Effector CD8-positive, alpha-beta T cell (primary cell): ENCODE measurements at regions not wholly inside any gene's neighbourhood (a gene's known extent, or its start where the extent isn't known, plus 50 kb on each side); places are given as distances from the start of the nearest gene placed in this dataset.
"Not testable (repeated sequence)": the region's sequence is repeated elsewhere in the genome, so short reads cannot be mapped to it uniquely, and the experiment has no call there.

ENCODE experiments used
- DNase-seq: peaks from one replicate; lab custom pipeline; 2025; lab: John Stamatoyannopoulos, UW

DNA sequence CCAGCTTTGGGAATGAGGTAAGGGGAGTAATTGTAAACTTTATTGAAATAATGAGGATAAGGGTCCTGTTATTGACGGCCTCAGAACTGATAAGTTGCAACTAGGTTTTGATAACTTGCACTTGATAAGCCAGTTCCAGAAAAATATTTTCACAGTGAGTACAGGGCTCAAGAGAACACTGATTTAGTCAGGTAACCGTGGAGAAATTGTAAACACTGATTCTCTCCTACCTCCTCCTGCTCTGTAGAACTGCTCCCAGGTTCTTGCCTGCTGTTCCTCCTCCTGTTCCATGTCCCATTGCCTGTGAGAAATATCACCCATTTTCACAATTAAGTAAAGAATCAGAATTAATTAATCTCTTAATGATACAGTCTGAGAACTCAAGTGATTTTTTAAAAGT lies 55.0 kb upstream of the CXXC4 start:
- no peak for DNase-seq

DNA sequence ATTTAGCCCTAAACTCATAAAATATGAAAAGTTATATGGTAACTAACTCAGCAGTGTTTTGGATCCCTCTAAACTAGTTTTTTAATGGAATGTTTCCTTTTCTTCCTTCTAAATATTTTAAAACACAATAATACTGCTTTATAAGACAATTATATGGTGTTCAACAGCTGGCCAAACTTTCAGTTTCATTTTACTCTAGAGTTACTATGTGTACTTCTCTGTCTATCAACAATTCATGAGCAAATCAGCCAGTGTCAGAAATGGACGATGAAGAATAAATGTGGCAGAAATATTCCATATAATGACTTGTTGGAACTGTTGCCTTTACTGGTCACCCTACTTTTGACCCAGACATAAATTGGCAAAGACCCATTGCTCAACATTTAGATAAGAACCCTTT lies 64.8 kb upstream of the CXXC4 start:
- DNase-seq: no peak

DNA sequence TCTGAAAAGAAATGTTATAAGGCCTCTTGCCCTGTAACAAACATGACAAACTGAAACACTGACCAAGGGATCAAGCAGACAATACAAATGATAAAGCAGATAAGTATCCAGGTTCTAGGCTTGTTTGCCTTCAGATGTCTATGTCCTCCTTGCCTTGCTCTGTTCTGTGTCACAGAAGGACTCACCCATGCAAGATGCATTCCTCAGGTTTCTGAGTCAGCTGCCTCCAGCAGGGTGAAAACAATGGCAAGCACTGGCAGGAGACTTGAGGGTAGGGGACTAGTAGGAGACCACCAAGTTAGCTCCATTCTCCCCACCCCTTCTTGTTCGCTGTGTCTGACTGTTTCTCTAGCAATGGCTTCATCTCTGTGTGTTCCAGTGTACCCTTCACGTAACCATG lies 76.6 kb upstream of the CXXC4 start:
- no peak for DNase-seq

DNA sequence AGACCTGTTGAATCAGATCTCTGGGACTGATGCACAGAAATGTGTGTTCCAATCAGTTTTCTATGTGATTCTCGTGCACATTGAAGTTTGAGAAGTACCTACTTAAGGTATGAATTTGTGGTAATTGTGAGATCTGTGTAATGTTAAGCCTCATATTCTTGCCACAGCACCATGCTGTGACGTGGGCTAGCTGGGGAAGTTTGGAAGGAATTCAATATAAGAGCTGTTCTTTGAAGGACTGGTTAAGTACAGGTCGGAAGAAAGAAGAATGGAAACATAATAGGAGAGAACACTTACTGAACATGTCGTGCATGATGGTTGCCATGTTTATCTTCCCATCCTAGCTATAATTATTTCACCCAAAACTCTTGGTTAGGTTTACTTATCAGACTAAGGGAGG lies 79.7 kb upstream of the CXXC4 start:
- DNase-seq: no peak

- DNase-seq: no peak
Measured at GRCh38 chr4:104575278-104575677, 80.6 kb upstream of the CXXC4 start.

DNA sequence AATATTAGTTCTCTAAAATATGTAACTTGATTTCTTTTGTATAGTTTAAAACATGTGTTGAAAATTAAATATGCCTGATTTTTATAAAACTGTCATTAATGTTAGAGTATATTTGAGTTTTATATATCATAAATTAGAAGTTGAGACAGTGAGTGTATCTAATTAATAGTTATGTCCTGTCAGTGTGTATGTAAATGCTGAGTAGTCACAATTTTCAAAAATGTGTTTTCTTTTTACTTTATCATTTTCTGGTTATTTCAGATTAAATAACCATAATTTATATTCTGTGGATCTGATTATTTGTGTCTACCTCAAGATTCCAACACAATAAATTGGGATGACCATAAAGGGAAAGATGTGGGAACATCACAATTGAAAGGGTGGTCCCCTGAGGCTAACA lies 82.7 kb upstream of the CXXC4 start:
- DNase-seq: no peak

GRCh38 chr4:104581476-104581875 lies 86.8 kb upstream of the CXXC4 start:
- DNase-seq: not testable (repeated sequence)

DNA sequence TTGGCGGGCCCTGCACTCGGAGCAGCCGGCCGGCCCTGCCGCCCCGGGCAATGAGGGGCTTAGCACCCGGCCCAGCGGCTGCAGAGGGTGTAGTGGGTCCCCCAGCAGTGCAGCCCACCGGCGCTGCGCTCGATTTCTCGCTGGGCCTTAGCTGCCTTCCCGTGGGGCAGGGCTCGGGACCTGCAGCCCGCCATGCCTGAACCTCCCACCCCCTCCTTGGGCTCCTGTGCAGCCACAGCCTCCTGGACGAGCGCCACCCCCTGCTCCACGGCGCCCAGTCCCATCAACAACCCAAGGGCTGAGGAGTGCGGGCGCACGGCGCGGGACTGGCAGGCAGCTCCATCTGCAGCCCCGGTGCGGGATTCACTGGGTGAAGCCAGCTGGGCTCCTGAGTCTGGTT lies 87.4 kb upstream of the CXXC4 start:
- not testable (repeated sequence) for DNase-seq

GRCh38 chr4:104589264-104589868 lies 94.7 kb upstream of the CXXC4 start:
- no peak for DNase-seq

DNA sequence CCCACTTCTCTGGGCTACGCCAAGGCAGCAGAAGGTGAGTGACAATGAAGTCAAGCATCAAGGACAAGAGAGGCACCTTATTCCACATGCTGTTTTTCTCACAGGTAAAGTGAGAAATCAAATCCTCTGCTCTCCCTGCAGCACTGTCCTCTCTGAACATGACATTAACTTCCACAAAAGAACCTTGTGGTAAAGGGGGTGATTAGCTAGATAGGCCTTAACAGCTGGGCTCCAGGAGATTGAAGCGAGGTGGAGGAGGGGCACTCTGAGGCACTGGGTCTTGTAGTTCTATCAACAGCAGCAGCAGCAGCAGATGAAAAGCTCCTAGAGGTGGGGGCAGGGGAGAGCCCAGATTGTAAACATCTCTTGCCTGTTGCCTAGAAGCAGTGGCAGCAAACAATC lies 96.8 kb upstream of the CXXC4 start:
- DNase-seq: no peak

DNA sequence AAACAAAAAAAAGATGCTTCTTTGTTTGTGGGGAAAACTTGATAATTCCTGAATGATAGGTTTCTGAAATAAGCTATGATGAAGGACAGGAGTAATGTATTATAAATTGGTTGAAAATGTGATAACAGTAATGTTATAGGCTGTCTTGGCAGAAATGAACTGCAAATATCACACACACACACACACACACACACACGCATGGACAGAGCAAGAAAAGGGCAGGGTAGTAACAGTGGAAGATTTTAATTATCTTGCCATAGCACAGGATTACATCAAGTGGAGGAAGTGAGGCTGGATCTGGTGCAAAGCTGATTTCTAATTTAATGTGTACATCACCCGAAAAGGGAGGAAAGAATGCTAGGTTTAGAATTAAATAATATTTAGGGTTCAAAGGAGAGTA lies 97.5 kb upstream of the CXXC4 start:
- DNase-seq: no peak

DNA sequence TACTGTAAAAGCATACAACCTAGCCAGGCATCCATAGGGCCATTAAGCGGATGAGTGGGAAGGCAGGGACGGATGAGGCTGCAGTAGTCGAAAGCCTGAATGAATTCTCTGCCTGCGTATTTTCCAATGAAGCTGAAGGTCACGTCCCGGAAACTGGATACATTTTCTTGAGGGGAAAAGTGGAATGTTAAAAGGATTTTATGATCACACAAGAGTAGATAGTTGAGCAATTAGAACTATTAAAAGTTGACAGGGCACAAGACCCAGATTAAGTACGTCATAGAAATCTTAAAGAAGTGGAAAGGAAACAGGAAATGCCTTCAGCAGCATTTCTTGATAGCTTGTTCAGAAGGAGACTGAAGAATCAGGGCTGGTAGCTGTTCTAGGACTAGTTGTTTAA lies 98.3 kb upstream of the CXXC4 start:
- DNase-seq: no peak

DNA sequence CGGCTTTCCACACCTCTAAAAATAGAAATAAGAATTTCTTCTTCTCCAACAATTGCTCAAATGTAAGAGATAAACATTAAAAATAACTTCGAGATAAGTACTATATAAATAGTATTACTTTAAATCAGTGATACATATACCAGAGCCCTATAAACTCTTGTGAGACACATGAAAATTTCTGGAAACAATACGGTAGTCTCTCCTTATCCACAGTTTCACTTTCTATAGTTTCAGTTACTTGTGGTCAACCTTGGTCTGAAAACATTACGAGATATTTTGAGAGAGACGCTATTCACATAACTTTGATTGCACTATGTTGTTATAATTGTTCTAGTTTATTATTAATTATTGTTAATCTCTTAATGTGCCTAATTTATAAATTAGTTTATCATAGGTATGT lies 101.5 kb upstream of the CXXC4 start:
- DNase-seq: no peak

GRCh38 chr4:104615496-104615895 lies 120.8 kb upstream of the CXXC4 start:
- DNase-seq: no peak

GRCh38 chr4:104615926-104616325 lies 121.2 kb upstream of the CXXC4 start:
- DNase-seq: no peak

DNA sequence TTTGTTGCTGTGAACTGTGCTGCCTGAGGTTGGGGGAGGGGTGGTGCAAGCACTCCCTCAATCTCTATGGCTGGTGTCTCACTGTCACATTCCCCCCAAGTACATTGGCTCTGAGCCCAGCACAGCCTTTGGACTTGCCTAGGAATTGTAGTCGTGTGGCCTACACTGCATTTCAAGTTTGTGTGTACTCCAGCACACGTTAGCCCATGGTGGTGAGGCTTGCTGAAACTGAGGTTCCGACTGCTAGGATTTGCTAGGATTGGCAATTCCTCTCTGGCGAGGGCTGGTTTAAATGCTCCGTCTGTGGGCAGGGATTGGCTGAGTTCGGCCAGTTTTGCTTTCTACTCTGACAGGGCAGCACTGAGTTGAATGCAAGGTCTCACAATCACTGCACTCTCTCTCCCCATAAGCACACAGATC lies 121.7 kb upstream of the CXXC4 start:
- no peak for DNase-seq

DNA sequence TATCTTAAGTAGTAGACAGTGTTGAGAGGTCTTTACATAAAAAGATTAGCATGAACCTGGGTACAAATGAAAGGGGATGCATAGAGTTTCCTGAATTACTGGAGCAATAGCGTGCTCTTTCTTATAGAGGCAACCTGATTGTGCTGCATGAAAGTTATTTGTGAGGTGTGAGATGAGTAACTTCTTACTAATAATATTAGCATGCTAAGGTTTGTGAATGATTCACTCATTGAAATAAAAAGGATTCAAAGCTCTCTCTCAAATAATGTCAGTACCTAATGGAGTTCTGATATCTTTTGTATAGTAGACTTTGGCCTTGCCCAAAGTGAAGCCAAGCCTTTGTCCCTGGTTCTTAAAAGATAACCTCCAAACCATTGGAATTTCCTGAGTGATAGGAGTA lies 131.0 kb upstream of the CXXC4 start:
- DNase-seq: no peak

DNA sequence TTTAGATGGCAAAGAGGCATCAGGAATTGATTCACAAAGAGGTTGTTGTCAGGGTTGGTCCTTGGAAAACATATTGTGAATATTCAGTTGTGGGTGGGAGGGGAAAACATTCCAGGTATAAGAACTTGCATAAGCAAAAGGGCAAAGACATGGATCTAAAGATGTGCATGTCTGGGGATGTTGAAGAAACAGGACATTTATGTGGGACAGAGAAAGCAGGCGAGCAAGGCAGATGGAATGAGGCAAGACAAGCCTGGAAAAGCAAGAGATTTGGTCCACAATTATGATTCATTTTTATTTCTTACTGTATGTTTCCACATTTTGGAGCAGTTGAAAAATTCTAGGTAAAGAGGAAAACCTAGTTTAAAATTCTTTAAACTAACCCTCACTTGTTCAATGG lies 134.9 kb upstream of the CXXC4 start:
- DNase-seq: no peak

GRCh38 chr4:104630272-104630671 lies 135.6 kb upstream of the CXXC4 start:
- no peak for DNase-seq

- no peak for DNase-seq
Measured at GRCh38 chr4:104631000-104631399, 136.3 kb upstream of the CXXC4 start.

DNA sequence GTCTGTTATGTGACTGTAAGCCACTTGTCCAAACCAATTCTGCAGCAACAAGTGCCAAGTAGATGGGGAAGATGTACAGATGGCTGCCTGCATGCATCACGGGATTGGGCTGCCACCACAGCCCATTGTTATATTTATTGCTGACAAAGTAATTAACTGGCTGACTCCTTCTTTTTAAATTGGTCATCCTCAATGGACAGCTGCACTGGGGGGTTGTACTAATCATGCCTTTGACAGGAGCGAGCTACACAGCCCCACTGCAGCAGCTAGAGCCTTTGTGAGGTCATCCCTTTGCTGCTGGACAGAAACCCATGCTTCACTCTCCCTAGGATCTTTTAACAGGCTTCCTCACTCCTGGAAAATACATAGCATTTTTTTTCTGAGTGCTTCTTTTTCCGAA lies 146.7 kb upstream of the CXXC4 start:
- no peak for DNase-seq

GRCh38 chr4:104642521-104642920 lies 147.8 kb upstream of the CXXC4 start:
- no peak for DNase-seq

DNA sequence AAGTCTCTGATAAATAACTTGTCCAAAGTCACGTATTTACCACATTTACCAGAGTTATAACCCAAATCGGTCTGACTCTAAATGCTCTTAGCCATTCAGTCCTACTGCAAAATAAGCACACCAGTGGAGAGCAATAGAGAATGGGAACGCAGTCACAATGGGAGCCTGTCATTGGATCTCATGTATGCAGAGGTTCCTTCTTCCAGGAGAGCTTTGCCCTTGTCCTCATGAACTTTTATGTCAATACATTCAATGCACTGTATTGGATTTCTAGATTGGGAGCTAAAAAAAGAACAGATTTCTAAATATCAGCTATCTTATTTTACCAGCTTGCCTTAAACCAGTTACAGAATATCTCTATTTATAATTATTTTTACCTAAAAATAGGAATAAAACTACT lies 149.1 kb upstream of the CXXC4 start:
- no peak for DNase-seq

- DNase-seq: no peak
Measured at GRCh38 chr4:104649631-104650030, 154.9 kb upstream of the CXXC4 start.

DNA sequence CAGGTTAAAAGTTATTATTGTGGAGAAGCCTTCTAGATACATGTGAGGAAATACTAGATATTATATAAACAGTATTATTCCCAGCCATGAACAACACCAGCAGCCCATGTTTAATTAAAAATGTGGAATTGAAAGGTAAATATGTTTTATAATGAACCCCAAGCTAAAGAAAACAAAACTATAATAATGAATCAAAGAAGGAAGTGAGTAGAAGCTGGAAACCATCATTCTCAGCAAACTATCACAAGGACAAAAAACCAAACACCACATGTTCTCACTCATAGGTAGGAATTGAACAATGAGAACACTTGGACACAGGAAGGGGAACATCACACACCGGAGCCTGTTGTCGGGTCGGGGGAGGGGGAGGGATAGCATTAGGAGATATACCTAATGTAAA lies 167.6 kb upstream of the CXXC4 start:
- not testable (repeated sequence) for DNase-seq
